GM21619 (cell line): ENCODE measurements at regions not wholly inside any gene's neighbourhood (a gene's known extent, or its start where the extent isn't known, plus 50 kb on each side); places are given as distances from the start of the nearest gene placed in this dataset.
"Not testable (repeated sequence)": the region's sequence is repeated elsewhere in the genome, so short reads cannot be mapped to it uniquely, and the experiment has no call there.

Experiments
- ATAC-seq: cut with Tn5 transposase; IDR thresholded peaks from one replicate; pipeline ENCODE4 v1.9.1; 2021; ENCODE audit not compliant: unreplicated experiment

GRCh38 chr3:73894474-73895213 is 269.9 kb upstream of the PDZRN3 start:
- ATAC-seq = no peak

DNA sequence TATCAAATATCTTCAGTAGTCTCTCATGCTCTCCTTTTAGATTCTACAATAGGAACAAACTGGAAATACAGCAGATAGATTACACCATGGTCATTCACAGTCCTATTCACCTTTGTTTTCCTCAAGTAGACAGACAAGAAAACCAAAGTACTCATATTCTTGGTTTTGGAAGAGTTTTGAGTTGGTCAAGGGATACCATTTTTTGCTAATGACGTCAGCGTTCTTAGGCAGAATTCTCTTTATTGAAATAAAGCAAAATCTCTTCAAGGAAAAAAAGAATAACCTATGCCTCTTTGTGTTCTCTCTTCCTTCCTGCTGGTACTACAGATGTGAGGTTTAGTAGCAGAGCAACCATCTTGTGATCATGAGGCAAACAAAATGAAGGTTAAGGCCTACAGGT is 268.3 kb upstream of the PDZRN3 start:
- ATAC-seq = no peak

GRCh38 chr3:73885862-73886261 is 261.1 kb upstream of the PDZRN3 start:
- no peak for ATAC-seq

GRCh38 chr3:73884361-73884760 is 259.6 kb upstream of the PDZRN3 start:
- ATAC-seq = no peak

GRCh38 chr3:73883497-73883896 is 258.8 kb upstream of the PDZRN3 start:
- ATAC-seq = no peak

DNA sequence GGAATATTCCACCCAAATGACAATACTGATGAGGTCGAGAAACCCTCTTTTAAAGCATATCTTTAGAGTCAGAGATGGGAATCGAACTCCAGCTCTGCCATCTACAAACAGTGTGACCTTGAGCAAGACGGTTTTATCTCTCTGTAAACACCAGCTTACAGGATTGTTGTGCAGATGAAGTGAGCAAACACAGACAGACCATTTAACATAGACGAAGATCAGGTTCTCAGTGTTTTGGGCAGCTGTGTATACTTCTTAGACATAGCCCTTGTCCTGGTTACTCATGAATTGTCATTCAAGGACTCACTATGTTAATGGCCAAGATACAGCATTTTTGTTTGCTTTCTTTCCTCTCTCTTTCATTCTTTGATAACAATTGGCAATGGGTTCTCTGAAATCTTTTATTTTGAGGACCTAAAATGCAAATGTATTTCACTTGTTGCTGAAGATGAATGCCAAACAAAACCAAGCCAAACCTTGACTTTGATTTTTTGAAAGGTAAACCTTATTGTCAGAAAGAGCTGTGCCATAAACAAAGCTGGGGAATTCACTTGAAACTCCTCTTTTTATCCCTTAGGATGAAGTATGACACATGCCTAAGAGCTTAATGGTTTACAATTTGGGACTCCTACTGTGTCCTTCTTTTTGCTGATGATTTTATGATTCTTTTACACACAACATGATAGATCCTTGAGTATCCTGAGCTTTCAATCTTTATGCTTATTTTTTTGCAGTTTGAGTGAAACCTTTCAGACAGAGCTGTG is 250.0 kb upstream of the PDZRN3 start:
- ATAC-seq = no peak

DNA sequence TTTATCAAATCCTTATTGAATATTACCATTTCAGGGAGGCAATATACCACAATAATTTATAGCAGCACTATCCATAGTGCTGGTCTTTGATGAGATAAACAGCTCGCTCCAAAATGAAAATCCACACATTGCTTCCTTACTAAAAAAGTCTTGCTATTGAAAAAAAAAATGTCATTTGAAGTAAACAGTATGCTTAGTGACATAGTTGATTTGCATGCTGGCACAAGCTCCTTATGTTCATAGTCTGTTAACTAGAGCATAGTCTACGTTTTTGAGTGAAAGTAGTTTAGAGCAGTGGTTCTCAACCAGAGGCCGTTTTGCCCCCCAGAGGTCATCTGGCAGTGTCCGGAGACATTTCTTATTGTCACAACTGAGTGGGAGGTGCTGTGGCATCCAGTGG is 249.4 kb upstream of the PDZRN3 start:
- no peak for ATAC-seq

- ATAC-seq = no peak
Observed at GRCh38 chr3:73868688-73869315, 244.1 kb upstream of the PDZRN3 start.

GRCh38 chr3:73867524-73867923 is 242.8 kb upstream of the PDZRN3 start:
- ATAC-seq = no peak

- no peak for ATAC-seq
Observed at GRCh38 chr3:73866846-73867245, 242.1 kb upstream of the PDZRN3 start.

- ATAC-seq = no peak
Observed at GRCh38 chr3:73863546-73864079, 238.9 kb upstream of the PDZRN3 start.

DNA sequence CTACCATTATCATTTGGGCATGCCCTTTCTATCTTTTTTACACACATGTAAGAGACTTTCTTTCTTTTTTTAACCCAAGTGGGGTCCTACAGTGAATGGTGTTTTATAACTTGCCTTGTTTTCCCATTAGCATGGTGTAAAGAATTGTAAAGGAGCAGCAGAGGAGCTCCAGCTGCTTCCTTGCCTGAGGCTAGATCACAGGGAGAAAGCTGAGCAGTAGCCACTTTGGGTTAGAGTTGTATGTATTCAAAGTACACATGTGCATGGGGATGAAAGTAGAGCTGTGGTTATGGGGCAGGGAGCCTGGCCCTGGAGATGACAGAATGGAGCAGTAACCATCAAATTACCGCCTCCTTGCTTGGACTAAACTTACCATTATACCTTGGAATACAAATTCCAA is 231.1 kb upstream of the PDZRN3 start:
- no peak for ATAC-seq

- ATAC-seq = no peak
Observed at GRCh38 chr3:73848173-73848906, 223.6 kb upstream of the PDZRN3 start.

GRCh38 chr3:73846951-73847350 is 222.2 kb upstream of the PDZRN3 start:
- no peak for ATAC-seq

GRCh38 chr3:73839032-73839431 is 214.3 kb upstream of the PDZRN3 start:
- no peak for ATAC-seq

DNA sequence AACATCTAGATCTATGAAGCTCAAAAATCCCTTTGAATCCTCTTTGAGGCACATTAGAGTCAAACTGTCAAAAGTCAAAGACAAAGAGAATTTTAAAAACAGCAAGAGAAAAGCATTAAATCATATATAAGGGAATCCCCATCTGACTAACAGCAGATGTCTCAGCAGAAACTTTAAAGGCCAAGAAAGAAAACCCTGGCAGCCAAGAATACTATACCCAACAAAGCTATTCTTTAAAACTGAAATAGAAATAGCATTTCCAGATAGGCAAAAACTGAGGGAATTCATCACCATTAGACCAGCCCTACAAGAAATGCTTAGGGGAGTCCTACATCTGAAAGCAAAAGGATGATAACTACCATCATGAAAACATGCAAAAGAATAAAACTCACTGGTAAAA is 211.2 kb upstream of the PDZRN3 start:
- no peak for ATAC-seq

GRCh38 chr3:73832426-73832825 is 207.7 kb upstream of the PDZRN3 start:
- ATAC-seq = no peak

- ATAC-seq = no peak
Observed at GRCh38 chr3:73828348-73828747, 203.6 kb upstream of the PDZRN3 start.

GRCh38 chr3:73827725-73828211 is 203.0 kb upstream of the PDZRN3 start:
- no peak for ATAC-seq

DNA sequence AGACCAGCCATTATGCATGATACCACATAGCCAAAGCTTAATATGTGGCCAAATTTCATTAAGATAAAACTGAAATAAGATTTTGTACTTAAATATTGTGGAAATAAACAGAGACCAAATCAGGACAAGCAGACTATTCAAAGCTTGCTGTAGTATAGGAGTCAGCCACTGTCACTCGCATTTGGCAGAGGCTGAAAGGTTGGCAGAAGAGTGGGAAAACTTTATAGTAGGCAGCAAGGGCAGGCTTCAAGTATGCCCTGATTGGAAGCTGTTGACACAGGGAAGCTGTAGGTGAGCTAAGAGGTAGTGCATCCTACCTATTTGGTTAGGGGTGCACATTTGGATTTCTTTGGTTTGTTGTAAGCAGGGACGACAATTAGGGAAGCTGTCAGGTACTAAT is 202.5 kb upstream of the PDZRN3 start:
- no peak for ATAC-seq

DNA sequence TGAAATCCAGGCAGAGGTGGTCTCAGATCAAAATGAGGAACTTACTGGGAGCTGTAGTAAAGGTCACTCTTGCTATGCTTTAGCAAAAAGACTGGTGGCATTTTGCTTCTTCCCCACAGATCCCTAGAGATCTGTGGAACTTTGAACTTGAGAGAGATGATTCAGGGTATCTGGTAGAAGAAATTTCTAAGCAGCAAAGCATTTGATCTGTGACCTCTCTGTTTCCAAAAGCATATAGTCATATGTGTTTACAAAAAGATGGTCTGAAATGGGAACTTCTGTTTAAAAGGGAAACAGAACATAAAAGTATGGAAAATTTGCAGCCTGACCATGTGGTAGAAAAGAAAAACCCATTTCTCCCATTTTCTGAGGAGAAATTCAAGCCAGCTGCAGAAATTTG is 196.2 kb upstream of the PDZRN3 start:
- ATAC-seq = not testable (repeated sequence)
